HG03521 (cell line): ENCODE measurements at regions not wholly inside any gene's neighbourhood (a gene's known extent, or its start where the extent isn't known, plus 50 kb on each side); places are given as distances from the start of the nearest gene placed in this dataset.
"Not testable (repeated sequence)": the region's sequence is repeated elsewhere in the genome, so short reads cannot be mapped to it uniquely, and the experiment has no call there.

Source experiments
- ATAC-seq: cut with Tn5 transposase; IDR thresholded peaks from one replicate; pipeline ENCODE4 v1.9.1; 2021; ENCODE audit warnings: mild to moderate bottlenecking, moderate library complexity; ENCODE audit not compliant: unreplicated experiment

DNA sequence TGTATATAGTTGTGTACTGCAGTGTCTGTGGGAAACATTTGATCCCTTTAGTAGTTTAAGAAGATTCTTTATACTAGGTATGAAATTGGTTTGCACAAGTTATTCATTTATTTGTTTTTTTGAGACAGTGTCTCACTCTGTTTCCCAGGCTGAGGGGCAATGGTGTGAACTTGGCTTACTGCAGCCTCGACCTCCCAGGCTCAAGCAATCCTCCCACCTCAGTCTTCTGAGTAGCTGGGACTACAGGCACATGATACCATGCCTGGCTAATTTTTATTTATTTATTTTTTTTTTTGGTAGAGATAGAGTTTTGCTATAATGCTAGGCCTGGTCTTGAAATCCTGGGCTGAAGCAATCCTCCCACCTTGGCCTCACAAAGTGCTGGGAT lies 209.4 kb downstream of the RASSF9 start:
- ATAC-seq, result no peak

DNA sequence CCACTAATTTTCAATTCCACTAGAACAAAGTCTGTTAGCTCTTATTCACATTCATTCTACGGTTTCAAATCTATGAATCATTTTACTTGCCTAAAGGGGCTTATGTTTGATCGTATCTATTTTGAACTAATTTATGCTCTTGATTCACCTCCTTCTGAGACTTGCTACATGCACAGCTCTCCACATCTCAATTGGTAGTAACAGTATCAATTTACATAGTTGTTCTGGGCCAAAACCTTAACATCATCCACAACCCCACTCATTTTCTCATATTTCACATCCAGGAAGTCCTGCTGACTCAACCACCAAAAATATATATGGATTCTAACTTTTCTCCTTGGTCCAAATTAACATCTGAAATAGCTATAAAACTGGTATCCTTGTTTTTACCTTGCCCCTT lies 208.6 kb downstream of the RASSF9 start:
- ATAC-seq, result no peak

DNA sequence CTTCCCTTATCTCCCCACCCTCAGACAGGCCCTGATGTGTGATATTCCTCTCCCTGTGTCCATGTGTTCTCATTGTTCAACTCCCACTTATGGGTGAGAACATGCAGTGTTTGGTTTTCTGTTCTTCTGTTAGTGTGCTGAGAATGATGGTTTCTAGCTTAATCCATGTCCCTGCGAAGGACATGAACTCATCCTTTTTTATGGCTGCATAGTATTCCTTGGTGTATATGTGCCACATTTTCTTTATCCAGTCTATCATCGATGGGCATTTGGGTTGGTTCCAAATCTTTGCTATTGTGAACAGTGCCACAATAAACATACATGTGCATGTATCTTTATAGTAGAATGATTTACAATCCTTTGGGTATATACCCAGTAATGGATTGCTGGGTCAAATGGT lies 207.6 kb downstream of the RASSF9 start:
- ATAC-seq, result not testable (repeated sequence)

DNA sequence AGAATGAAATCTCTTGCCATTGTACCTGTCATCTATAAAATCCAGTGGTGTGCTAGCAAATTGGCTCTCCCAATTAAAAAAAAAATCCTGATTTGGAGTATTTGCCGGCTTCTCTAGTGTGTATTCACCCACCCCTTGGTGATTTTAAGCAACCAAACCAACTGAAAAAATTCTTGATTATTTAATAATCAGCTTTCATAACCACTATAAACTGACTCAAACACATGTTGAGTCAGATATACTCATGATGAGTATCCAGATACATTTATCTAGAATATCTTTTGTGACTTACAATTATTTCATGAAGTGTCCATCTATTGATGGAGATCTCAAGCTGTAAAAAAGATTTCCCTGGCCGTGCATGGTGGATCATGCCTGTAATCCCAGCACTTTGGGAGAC lies 205.4 kb downstream of the RASSF9 start:
- ATAC-seq, result no peak

DNA sequence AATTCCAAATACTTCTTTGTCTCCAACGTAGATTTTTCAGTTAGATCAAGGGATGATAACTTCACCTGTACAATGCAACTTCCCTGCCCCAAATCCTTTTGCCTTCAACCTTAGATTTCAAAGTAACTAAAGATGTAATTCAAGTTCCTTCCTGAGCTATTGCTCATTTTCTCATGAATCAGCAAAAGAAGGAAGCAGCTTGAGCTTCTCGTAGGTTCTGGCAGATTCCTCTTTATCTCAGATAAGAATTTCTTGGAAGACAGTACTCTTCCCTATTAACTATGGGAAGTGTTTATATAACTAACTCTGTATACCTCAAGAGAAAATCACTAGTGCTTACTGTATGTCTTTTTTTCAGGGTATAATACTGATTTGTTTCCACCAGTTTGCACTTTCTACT lies 203.8 kb downstream of the RASSF9 start:
- no peak for ATAC-seq

DNA sequence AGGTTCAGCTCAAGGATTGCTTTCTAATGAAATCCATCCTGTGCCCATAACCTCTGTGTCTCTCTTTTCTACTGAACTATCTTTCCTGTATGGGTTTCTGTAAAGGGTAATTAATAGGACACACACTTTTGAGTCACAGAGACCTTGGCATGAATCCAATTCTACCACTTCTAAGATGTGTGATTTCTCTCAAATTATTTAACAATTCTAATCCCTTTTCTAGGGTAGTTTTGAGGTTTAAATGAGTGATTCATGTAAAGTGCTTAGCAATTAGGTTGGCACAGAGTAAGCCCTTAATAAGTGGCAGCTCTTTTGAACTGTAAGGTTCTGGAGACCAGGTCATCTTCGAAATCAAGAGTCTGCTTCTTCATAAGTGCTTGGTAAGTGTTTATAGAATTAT lies 202.7 kb downstream of the RASSF9 start:
- no peak for ATAC-seq

DNA sequence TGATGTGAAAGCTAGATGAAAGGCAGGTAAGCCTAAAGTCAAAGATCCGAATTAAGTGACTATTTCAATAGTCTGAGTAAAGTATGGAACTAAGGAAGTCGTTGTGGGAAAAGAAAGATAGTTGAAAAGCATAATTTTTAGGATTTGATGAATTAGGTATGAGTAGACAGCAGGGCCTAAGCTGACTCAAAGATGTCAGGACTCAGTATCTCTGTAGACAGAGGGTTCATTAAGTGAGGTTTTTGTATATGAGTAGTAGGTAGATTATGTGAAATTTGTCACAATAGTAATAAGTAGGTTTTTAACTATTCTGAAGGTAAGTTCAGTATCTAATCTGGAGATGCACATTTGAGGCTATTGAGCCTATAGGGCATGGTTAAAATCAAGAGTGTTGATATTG lies 196.4 kb downstream of the RASSF9 start:
- no peak for ATAC-seq

DNA sequence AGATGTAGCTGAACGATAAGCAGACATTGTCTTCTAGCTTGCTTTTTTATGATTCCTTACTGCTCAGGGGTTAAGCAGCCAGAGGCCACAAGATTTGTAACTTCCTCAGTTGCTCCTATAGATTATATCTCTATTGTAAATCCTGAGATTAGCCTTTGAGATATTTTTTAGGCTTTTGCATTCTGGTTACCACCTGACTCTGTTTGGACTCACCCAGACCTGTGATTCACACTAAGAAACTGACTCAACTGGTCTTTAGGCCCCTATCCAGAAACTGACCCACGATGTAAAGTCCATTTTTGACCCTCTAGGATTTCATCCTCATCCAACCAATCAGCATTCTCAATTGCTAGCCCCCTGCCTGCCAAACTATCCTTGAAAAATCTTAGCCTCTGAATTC lies 194.4 kb downstream of the RASSF9 start:
- no peak for ATAC-seq

DNA sequence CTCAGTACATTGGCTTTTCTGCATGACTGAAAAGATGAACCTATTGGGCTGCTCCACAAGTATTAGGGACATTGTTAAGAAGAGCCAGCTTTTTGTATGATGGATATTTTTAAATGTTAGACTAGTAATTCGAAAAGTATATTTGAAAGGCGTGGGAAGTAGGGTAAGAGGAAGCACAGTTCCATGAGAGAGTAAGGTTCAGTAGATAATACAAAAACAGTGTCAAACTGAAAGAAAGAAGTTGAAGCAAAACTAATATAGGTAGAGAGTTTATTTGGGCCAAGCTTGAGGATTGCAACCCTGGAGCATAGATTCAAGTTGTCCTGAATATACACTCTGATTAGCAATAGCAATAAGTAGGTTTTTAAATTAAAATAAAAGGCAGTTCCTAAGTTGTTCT lies 193.9 kb downstream of the RASSF9 start:
- no peak for ATAC-seq

DNA sequence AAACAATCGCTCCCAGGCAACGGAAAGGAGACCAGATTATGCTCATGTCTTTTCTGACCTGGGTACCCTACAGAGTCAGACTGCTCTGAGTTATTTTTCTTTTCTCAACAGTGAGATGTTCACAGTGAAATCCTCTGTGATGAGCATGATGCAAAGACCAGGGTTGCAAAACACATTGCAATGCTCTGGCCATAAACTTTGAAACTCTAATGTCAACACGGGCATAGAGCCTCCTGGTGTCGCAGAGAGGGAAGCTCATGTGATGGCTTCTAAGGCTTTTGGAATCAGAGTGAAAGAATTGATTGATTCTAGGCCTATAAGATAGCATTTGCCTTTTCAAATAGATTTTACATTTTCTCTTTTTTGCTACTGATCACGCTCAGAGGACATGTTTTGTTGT lies 193.4 kb downstream of the RASSF9 start:
- no peak for ATAC-seq

DNA sequence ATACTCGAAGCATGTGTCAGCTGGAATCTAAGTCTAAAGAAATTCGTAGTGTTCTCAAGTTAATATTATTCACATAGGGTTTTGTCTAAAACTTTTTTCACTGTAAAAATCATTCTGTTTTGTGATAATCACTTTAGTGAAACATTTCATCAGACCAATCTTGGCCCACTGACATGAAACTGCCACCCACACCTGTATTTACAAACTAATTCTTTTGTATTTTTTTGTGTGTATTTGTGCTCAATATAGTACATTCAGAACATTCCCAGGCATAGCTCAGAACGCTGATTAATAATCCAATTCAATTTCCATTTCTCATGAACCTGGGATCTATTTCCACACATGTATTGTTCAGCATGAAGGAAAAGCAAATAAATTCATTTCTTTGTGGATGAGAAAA lies 191.7 kb downstream of the RASSF9 start:
- ATAC-seq, result no peak

DNA sequence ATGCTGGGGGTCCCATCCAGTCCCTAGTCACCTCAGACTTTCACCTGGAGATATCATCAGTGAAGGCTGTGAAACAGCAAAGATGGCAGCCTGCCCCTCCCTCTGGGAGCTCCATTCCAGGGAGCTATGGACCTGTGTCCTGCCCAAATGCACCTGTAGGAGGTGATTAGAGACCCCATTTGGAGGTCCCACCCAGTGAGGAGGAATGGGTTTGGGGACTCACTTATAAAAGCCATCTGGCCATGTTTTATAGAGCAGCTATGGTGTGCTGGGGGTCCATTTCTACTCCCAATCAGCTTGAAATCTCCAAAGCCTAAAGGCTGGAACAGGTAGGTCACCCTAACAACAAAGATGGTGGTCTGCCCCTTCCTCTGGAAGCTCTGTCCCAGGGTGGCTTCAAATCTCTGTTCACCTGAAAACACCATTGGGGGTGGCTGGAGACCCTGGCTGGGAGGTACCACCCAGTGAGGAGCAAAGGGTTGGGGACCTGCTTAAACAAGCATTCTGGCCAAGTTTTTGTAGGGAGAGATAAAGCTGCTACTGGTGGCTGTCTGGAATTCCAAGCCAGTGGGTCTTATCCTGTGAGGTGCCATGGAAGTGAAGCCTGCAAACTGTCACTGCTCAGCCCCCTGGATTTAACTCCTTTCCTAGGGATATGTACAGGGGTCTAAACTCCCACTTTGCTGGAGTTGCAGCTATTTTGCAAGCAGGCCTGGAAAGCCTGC lies 182.3 kb downstream of the RASSF9 start:
- no peak for ATAC-seq

DNA sequence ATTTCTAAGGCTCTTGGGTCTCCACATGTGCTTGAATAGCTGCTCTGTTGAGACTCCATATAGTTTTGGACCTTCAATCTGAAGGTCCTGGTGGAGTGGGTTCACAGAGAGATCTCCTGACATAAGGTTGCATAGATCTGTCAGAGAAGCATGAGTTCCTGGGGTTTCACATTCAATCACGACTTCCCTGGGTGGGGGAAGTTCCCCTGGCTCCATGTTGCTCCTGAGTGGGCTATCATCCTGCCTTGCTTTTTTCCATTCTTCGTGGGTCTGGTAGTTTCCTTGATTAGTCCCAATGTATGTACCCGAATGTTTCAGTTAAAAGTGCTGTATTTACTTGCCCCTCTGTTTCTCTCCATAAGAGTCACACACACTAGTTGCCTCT lies 181.8 kb downstream of the RASSF9 start:
- ATAC-seq, result no peak

DNA sequence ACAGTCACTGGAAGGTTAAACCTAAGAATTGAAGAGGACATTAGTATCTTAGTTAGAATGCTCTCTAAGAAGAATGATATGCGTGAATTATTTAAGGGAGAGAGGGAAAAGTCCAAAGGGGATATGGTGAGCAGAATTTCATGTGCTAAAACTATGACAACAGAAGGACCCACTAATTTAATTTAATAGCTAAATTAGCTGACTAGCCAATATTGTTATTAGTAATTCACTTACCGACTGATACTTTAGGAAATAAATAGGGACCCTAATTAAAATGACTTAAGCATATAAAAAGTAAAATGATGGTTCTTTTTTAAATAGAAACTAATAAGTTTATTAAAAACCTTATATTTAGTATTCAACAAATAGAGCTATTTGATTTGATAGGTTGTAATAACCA lies 179.6 kb downstream of the RASSF9 start:
- ATAC-seq, result no peak

DNA sequence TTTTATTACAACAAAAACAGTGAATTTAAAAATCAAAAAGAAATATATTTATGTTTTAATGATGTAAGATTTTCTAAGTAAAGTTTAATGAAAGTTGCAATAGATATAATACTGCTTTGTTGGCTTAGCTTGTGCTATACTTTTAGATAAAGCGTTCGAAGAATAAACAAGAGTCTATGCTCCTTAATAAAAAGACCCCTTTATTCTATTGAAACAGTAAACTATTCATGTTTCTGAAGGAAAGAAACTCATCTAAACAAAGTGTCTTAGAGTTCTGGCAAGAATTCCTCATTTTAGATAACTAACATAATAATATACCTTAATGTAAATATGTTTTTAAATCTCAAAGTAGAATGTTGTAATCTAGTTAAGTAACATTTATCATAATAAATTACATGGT lies 179.0 kb downstream of the RASSF9 start:
- ATAC-seq, result no peak

DNA sequence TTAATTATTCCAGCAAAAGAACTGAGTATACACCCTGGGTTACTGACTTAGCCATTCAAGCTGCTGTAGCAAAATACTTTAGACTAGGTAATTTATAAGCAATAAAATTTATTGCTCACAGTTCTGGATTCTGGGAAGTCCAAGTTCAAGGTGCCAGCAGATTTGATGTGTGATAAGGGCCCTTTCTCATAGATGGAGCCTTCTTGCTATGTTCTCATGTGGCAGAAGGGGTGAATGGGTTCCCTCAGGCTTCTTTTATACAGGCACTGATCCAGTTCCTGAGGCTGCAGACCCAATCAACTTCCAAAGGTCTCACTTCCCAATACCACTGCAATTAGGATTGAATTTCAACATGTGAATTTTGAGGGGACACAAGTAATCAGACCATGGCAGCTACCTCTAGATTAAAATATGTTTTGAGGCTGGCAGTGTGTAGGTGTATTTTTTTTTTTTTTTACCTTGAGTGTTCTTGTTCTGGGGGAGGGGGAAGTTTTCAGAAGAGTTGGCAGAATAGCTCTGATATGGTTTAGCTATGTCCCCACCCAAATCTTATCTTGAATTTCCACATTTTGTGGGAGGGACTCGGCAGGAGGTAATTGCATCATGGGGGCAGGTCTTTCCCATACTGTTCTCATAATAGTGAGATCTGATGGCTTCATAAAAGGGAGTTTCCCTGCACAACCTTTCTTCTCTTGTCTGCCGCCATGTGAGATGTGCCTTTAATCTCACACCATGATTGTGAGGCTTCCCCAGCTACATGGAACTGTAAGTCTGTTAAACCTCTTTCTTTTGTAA lies 178.2 kb downstream of the RASSF9 start:
- ATAC-seq, result no peak

DNA sequence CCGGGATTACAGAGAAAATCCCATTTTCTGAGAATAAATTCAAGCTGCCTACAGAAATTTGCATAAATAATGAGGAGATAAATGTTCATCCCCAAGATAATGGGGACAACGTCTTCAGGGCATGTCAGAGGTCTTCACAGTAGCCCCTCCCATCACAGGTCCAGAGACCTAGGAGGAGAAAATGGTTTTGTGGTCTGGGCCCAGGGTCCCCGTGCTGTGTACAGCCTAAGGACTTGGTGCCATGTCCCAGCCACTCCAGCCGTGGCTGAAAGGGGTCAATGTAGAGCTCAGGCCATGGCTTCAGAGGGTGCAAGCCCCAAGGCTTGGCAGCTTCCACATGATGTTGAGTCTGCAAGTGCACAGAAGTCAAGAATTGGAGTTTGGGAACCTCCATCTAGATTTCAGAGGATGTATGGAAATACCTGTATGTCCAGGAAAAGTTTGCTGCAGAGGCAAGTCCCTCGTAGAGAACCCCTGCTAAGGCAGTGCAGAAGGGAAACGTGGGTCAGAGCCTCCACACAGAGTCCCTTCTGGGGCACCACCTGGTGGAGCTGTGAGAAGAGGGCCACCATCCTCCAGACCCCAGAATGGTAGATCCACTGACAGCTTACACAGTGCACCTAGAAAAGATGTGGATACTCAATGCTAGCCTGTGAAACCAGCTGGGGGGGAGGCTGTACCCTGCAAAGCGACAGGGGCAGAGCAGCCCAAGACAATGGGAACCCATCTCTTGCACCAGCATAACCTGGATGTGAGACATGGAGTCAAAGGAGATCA lies 176.3 kb downstream of the RASSF9 start:
- no peak for ATAC-seq

DNA sequence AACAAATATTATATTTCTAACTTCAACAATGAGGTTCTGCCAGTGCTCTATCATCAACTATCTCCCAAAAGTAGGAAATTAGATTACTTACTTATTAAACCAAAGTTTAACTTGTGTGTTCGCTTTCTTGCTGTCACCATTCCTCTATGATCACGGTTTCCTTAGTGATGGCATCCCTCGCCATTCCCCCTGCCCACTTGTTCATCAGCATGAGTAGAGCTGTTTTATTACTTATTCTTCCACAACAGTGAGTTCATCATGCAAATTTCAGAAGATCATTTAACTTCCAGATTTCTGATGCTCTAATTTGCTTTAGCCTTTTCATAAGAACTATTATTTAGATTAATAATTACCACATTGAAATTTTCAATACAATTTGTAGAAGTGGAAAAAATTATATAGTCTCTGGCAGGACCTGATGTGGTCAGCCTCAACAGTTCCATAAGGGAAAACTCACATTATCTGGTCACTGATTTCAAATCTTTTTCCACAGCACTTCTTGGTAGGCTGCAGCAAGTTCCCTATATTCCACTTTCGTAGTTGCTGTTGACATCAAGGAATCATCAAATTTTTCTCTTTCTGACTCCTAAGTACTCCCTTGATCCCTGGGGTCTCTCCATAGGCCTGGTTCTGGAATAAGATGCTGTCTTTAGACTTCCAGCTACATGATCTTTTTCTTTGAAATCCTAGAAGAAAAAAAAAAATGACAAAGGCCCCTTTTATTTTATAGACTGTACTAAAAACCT lies 174.6 kb downstream of the RASSF9 start:
- ATAC-seq, result no peak

DNA sequence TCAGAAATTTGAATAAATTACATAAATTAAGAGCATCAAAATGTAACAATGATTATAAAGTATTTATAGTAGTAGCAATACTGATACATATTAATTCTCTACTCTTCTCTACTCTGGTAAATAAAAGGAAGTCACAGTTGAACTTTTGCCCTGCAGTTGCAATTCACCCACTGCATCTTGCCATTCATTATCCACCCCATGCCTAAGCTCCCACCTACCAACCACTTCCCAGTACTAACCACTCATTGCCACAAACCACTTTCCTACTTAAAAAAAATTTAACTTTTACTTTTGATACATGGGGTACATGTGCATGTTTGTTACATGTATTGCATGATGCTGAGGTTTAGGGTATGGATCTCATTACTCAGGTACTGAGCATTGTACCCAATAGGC lies 174.0 kb downstream of the RASSF9 start:
- ATAC-seq, result no peak

DNA sequence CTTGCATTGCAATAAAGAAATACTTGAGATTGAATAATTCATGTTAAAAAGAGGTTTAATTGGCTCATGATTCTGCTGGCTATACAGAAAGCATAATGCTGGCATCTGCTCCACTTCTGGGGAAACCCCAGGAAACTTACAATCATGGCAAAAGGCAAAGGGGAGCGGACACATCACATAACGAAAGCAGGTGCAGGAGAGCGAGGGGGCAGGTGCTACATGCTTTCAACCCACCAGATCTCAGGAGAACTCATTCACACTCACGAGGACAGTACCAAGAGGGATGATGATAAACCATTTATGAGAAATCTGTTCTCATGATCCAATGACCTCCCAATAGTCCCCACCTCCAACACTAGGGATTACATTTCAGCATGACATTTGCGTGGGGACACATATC lies 172.6 kb downstream of the RASSF9 start:
- no peak for ATAC-seq

DNA sequence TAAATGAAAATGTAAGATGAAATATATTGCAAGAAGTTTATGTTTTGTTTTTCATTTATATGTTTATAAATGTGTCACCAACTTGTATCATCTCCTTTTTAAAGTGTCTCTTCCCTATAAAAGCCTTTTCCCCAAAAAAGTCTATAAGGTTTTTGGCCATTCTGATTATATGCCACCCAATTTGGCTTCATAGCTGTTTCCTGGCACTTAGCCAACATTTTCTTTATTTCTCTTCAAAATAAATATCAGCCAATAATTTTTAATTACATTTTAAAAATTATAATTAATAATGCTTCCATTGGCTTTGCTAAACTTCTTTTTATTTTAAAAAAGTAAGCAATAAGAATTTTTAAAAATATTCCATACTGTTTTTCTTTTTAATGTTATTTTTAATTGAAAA lies 171.8 kb downstream of the RASSF9 start:
- no peak for ATAC-seq
